ENCODE measurements at regions not wholly inside any gene's neighbourhood (a gene's known extent, or its start where the extent isn't known, plus 50 kb on each side); places are given as distances from the start of the nearest gene placed in this dataset.
A peak's percentile ranks its signal among the peaks of the same experiment; 100 is the strongest.

GRCh38 chr14:65937079-65937959 is 524.8 kb downstream of the FUT8 start:
- no peak for DNase-seq

- DNase-seq: no peak
Measured at GRCh38 chr14:65937960-65938316, 525.4 kb downstream of the FUT8 start.

DNA sequence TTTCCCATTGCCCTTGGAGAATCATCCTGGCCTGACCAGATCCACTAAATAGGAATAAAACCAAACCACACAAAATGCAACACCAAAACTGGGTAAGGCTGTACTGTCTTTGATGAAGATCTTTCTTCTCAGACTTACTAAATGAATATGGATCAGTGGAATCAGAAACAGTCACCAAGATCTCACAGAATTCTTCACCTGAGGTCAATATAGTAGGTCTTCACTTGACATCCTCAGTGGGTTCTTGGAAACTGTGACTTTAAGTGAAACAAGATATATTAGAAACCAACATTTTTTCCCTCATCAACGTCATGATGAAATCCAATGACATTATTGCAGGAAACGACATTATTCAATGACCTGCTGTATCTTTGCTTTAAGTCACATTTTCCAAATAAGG is 526.2 kb downstream of the FUT8 start:
- no peak for DNase-seq

DNA sequence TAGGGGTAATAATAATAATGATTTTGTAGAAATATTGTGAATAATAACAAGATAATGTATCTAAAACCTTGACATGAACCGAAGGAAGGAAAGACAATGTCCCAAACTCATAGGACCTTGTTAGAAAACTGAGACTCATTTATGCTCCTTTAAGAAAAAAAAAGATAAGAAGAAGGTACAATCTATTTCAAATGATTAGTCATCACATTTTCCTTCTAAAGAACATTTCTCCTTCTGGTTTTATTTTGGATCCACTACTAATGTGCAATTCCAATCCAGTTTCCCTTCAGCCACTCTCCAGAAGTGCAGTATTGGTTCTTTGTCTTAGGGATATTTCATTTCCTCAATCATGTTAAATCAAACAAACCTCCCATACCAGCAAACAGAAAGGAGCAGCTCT is 526.7 kb downstream of the FUT8 start:
- no peak for DNase-seq

DNA sequence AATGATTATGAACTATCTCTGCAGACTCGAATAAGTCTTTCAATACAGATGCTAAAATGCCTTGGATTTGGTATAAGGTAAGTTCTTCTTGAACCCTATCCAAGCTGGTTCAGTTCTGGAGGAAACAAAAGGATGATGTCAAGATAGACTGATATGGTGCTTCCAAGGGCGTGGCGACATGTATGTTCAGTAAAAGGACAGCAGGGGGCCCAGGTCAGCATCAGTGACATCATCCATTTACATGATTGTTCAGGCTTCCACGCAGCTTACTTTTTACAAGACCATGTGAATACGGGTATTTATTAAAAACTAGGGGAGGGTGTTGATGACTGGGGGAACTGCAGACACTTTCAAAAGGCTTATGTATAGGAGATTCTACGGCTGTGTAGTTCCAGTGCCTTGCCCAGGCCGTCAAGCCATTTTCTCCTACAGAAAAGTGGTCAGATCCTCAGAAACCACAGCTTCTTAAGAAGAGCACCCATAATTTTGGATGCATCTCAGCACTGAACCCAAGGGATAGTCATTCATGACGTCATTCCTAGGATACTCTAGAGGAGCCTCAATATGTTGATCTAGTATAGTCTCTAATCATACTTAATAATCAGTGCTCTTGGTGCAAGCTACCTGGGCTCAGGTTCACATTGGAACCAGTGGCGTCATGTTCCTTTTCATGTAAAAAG is 527.7 kb downstream of the FUT8 start:
- no peak for DNase-seq

GRCh38 chr14:65941091-65941490 is 528.6 kb downstream of the FUT8 start:
- no peak for DNase-seq

GRCh38 chr14:65943150-65943549 is 530.6 kb downstream of the FUT8 start:
- no peak for DNase-seq

GRCh38 chr14:65943916-65944410 is 531.4 kb downstream of the FUT8 start:
- no peak for DNase-seq

GRCh38 chr14:65945327-65945726 is 532.8 kb downstream of the FUT8 start:
- no peak for DNase-seq

DNA sequence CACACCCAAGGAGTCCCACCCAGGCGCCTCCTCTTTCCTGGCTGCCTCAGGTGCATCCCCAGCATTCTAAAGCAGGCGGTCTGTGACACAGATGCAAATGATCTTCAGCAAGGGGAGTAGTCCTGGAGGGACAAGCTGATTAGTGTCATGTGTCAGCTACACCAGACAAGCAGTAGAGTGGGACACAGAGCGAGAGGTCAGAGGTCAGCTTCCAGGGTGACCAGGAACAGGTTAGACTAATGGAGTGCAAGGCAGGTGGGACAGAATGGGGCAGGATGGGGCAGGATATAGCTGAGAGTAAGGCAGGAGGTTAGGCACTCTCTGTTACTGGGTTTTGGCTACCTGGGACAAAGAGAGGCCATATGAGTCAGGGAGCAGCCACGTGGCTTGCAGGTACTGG is 534.0 kb downstream of the FUT8 start:
- no peak for DNase-seq

- DNase-seq: no peak
Measured at GRCh38 chr14:65948302-65948701, 535.8 kb downstream of the FUT8 start.

DNA sequence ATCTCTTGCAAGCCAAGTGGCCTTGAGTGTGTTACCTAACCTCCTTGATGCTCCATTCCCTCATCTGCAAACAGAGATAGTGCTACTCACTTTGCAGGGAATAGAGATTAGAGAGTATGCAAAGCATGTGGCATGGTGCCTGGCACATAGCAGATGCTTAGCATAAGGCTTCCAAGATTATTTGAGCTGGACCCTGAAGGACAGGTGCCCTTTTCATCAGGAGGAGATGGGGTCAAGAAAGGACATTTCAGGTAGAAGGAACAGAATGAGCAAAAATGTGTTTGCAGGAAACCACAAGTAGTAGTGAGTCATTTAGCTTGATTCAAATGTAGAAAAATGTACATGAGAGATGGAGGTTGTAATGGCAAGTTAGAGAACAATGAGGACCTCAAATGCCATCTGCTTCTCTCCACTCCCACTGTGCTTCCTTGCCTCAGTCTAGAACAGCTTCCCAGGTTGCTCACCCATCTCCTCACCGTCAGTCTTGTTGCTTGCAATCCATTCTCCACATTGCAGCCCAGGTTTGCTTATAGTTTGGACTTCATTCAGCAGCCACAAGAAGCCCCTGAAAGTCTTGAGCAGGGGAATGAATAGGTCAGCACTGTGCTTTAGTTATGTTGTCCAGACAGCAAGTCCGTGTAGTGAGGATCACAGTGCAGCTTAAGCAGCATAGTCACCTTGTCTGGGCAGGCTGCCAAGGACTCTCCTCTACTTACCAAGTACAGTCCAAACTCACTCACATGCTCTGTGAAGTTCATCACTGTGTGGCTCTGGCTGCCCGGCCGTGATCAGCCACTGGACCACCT is 536.3 kb upstream of the CCDC196 start:
- DNase-seq: peak; percentile 62

DNA sequence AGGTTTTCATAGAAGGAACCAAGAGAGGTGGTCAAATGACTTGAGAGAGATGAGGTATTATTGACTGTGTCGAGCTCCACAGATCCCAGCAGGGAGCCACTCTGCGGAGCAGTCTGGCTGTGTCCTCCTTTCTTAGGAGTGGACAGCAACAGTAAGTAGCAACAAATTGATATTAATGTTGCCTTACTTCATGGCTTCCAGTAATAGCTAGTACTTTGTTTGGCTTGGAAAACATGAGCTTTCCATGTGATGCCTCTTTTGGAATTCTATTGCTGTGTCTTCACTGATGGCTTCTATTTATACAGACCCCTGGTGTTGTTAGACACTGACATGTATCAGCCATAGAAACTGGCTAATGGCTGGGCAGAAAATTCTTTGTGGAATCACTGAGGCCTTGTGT is 531.2 kb upstream of the CCDC196 start:
- DNase-seq: no peak

DNA sequence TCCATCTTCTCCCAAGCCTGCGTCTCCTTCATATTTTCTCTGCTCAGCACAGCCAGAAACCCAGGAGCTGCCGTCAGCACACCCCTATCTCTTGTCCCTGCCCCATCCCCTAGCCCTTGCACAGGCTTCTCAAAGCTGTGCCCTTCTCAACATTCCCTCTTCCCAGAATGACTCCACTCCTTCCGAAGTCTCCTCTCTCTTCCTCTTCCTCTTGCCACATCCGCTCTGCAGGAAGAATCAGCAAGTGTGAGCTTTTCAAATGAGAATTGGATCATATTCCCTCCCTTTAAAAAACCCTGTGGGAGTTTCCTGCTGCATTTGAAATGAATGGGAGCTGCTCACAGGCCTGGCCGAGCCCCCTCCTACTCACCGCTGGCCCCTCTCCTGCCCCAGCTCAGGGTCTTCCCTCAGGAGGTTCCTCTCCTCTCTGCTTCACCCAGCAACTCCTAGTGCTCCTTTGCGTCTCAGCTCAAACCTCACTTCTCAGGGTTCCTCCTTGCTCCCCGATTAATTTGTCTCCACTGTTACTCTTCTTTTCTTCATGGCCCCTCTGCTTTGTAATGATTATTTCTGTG is 528.5 kb upstream of the CCDC196 start:
- DNase-seq: no peak

DNA sequence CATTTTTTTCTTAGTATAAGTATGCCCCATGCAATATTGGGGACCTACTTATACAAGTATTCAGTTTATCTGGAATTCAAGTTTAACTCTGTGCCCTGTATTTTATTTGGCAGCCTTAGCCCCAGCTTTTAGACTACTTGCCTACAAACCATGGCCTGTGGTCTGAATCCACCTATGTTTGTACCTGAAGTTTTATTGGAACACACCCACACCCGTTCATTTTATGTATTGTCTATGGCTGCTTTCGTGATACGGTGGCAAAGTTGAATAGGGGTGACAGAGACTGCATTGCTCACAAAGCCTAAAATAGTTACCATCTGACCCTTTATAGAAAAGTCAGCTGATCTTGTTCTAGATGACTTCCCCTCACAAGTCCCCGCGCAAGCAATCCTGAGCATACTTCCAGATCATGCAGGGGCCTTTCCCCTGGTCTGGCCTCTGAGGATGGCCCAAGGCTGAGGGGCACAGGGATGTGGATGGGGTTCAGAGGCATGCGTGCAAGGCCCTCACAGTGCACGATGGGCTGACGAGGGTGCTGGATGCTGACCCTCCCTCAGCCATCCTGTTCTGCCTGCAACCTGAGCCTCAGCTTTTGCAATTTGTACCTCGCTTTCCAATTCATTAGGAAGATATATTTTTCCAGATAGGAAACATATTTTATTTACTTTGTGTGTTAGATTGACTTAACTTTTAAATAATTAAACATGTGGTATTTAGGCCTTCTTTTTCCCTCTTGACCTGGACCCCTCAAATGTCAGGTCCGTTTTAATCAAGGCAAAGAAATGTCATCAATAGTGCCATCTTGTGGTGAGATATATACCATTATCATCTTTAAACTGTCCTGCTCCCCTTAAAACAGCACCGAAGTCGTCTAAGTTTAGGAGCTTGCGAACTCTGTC is 527.3 kb upstream of the CCDC196 start:
- peak; percentile 21 for DNase-seq

- DNase-seq: no peak
Measured at GRCh38 chr14:65959563-65960024, 526.6 kb upstream of the CCDC196 start.

DNA sequence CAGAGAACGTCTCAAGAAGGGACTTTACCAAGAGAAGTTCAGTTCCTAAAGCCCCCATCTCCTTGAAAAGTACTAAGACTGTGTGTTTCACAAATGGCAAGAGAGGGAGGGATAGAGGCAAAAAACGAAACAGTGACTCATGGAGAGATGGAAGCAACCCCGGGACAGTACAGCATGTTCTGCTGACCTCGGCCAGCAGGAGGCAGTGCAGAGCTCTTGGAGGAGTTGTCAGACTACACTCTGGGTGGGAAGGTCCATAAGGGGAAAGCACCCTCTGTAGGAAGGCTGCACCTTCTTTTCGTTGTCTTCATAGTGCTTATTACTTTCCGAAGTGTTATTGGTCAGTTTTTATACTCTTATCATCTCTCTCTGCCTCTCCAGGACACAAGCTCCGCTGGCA is 525.2 kb upstream of the CCDC196 start:
- no peak for DNase-seq

DNA sequence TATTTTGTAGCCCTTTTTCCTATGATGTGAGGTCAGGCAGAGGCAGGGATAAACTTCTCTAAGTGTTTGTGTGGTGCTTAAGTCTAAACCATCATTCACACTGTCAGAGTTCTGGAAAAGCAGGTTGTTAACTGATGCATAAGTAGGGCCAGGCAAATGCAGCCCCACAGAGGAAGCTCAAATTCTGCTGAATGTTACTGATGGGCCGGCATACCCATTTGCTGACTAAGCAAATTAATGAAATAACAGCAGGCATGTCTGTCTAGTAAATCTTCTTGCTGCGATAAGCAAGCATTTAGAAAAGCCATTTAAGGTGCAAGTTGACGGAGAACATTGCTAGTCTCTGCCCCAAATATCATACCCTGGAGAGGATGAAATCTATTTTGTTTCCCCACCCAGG is 523.2 kb upstream of the CCDC196 start:
- no peak for DNase-seq

- no peak for DNase-seq
Measured at GRCh38 chr14:65964366-65964765, 521.8 kb upstream of the CCDC196 start.

DNA sequence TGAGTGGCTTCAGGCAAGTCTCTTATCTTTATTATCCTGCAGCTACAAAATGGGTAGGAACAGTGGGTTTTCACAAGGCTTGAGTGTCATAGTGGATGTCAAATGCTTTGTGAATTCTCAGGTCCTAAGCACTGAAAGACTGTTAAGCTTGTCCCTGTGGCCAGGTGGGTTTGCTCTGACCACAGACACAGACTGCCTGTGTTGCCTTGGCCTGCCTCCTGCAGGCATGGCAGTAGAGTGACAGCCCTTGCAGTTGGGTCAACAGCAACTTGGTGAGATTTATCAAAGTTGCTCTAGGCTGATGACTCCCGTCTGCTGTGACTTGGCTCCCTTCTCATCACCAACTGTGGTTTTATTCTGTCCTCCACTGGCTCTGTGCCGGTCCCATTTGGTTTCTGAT is 520.0 kb upstream of the CCDC196 start:
- DNase-seq: no peak

- no peak for DNase-seq
Measured at GRCh38 chr14:65972346-65972870, 513.8 kb upstream of the CCDC196 start.

- no peak for DNase-seq
Measured at GRCh38 chr14:65972891-65973290, 513.3 kb upstream of the CCDC196 start.

Data from NCI-H2107 (cell line).